DOHH2 (cell line): ENCODE measurements at regions not wholly inside any gene's neighbourhood (a gene's known extent, or its start where the extent isn't known, plus 50 kb on each side); places are given as distances from the start of the nearest gene placed in this dataset.

Experiments used
- EZH2phosphoT487 ChIP-seq: fragments of 200-600 bp; sonication (generic); IDR thresholded peaks from 2 replicates; pipeline ENCODE4 v1.6.1; 2017; ENCODE audit warnings: borderline replicate concordance, mild to moderate bottlenecking, antibody characterized with exemption, low read length, moderate library complexity, mixed read lengths
- TF ChIP-seq, protein P1 (sequence below): fragments of 200-600 bp; sonication (generic); IDR thresholded peaks from one replicate; pipeline ENCODE4 v1.5.1; 2014; ENCODE audit warnings: antibody characterized with exemption, mild to moderate bottlenecking, low read depth, low read length; ENCODE audit not compliant: poor library complexity, severe bottlenecking

DNA sequence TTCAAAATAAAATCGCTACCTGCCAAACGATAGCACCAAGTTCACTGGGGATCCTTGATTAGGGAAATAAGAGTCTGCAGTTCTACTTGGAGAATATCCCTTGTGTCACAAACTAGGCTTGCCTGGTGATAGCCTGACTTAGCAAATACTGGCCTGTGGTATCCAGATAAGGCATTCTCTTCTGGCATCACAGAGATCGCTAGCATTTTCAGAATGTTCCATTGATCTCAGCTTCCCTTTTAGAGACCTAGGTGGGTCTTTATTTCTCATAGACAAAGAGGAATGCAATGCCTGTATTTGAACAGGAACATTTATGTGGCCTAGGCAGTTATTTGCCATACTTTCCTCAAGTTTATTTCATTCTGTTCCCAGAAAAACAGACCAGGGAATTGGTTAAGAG is 349.1 kb downstream of the STK39 start:
- TF ChIP-seq, protein P1, sequence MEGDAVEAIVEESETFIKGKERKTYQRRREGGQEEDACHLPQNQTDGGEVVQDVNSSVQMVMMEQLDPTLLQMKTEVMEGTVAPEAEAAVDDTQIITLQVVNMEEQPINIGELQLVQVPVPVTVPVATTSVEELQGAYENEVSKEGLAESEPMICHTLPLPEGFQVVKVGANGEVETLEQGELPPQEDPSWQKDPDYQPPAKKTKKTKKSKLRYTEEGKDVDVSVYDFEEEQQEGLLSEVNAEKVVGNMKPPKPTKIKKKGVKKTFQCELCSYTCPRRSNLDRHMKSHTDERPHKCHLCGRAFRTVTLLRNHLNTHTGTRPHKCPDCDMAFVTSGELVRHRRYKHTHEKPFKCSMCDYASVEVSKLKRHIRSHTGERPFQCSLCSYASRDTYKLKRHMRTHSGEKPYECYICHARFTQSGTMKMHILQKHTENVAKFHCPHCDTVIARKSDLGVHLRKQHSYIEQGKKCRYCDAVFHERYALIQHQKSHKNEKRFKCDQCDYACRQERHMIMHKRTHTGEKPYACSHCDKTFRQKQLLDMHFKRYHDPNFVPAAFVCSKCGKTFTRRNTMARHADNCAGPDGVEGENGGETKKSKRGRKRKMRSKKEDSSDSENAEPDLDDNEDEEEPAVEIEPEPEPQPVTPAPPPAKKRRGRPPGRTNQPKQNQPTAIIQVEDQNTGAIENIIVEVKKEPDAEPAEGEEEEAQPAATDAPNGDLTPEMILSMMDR, result no peak
- no peak for TF ChIP-seq EZH2phosphoT487
